Lower leg skin (tissue), 4 donors: ENCODE measurements at regions not wholly inside any gene's neighbourhood (a gene's known extent, or its start where the extent isn't known, plus 50 kb on each side); places are given as distances from the start of the nearest gene placed in this dataset.
"Not testable (repeated sequence)": the region's sequence is repeated elsewhere in the genome, so short reads cannot be mapped to it uniquely, and the experiment has no call there.

Source experiments
- DNase-seq, 2 donors: peaks; one replicate each; pipeline ENCODE4 v3.0.0-alpha.2; 2019; ENCODE audit warnings: low spot score in 2 of 2
- H3K4me3 ChIP-seq: fragments of 200-600 bp; sonication (generic); 2 replicates; pipeline ENCODE4 v1.5.1; 2017; ENCODE audit warnings: mild to moderate bottlenecking, low read depth; ENCODE audit not compliant: poor library complexity, severe bottlenecking
- POLR2A ChIP-seq, 2 donors: fragments of 450-650 bp; IDR thresholded peaks; one replicate each; pipeline ENCODE4 v1.6.1; 2016 to 2017; ENCODE audit warnings: antibody characterized with exemption in 2 of 2, mild to moderate bottlenecking in 1 of 2, moderate library complexity in 1 of 2
- WGBS, 2 donors: methylation state at CpG; one replicate each; pipeline ENCODE4 v1.1.5; 2018; 5-methylcytosine and 5-hydroxymethylcytosine counted together
- intact Hi-C: fragments of 100-400 bp; cut with DNase I; formaldehyde crosslinking; loops from one replicate; pipeline ENCODE4 v1.15.0; 2023; ENCODE audit warnings: low total_unique reads
- TF ChIP-seq, protein P1 (sequence below), 3 donors: fragments of 450-650 bp; IDR thresholded peaks; one replicate each; pipeline ENCODE4 v1.5.1; 2016; ENCODE audit warnings: antibody characterized with exemption in 3 of 3, mild to moderate bottlenecking in 3 of 3, moderate library complexity in 2 of 3

DNA sequence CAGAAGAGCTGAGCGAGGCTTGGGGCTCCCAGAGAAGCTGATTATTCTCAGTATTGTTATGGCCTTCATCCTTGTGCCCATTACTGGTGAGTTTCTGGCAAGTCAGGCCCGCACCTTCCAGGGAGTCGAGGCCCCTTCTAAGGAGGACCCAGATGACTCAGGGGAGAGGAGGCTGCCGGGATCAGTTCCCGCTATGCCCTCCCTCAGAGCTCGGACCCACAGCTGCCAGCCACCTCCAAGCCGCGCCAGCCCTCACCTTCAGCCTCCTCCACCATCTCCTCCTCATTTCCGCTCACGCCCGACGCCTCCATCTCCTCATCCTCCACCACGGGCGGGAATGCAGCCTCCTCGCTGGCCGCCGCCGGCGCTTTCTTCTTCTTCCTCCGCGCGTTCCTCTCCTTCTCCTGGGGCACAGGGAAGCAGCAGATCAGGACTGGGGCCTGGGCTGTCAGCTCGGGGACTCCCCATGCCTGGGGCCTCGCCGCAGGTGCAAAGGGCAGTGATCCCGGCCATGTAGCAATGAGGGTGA, 83.2 kb downstream of the RFLNA start:
- TF ChIP-seq, protein P1, sequence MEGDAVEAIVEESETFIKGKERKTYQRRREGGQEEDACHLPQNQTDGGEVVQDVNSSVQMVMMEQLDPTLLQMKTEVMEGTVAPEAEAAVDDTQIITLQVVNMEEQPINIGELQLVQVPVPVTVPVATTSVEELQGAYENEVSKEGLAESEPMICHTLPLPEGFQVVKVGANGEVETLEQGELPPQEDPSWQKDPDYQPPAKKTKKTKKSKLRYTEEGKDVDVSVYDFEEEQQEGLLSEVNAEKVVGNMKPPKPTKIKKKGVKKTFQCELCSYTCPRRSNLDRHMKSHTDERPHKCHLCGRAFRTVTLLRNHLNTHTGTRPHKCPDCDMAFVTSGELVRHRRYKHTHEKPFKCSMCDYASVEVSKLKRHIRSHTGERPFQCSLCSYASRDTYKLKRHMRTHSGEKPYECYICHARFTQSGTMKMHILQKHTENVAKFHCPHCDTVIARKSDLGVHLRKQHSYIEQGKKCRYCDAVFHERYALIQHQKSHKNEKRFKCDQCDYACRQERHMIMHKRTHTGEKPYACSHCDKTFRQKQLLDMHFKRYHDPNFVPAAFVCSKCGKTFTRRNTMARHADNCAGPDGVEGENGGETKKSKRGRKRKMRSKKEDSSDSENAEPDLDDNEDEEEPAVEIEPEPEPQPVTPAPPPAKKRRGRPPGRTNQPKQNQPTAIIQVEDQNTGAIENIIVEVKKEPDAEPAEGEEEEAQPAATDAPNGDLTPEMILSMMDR (IDR thresholded peaks at IDR 0.05), result no peak
- no peak for TF ChIP-seq POLR2A (IDR thresholded peaks at IDR 0.05)
- H3K4me3 ChIP-seq, result no peak overlapping the region
- no peak for DNase-seq
- intact Hi-C loops, result no loop called here
- 91 to 94% methylated on average over 26 of the region's 26 CpGs for WGBS, 2 donors

DNA sequence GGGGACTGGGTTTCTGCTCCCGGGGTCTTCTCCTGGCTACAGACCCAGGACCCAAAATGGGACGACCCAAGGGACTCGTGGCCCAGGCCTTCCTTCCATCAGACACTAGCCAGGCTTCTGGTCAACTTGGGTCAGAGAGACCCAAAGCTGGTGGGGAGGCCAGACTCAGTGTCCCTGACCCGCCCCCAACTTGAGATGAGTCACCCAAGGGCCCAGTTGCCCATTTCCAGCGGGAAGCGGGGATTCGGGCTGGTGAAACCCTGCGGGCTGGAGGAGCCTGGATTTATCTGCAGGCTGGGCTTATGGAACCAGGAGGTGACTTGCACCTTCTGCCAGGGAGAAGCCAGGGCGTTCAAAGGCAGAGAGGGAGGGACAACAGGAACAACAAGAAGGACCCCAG, 81.5 kb downstream of the RFLNA start:
- intact Hi-C loops, result no loop called here
- DNase-seq, result no peak
- no peak overlapping the region for H3K4me3 ChIP-seq
- no peak for TF ChIP-seq POLR2A (IDR thresholded peaks at IDR 0.05)
- TF ChIP-seq, protein P1 (IDR thresholded peaks at IDR 0.05), result no peak
- WGBS, 2 donors, result 95 to 96% methylated on average over 9 of the region's 9 CpGs

DNA sequence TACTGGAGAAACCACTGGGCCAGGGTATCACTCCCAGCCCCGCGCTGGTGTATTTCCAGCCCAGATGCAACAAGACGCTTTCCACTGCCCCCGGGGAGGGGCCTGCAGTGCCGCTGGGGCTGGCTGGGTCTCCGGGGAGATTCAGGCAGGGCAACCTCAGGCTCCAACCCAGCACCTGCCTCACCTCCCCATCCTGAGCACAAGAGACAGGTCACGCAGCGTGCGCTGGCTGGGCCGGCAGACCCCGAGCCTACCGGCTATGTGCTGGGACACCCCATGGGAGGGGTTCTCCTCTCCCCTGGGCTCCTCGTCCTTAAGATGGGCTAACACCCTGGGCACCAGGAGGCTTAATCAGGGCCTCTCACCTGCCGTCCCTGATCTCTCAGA, 80.9 kb downstream of the RFLNA start:
- WGBS, 2 donors, result 86 to 91% methylated on average over 6 to 14 of the region's 14 CpGs
- intact Hi-C loops, result no loop called here
- no peak for DNase-seq
- no peak overlapping the region for H3K4me3 ChIP-seq
- TF ChIP-seq, protein P1 (IDR thresholded peaks at IDR 0.05), result no peak

DNA sequence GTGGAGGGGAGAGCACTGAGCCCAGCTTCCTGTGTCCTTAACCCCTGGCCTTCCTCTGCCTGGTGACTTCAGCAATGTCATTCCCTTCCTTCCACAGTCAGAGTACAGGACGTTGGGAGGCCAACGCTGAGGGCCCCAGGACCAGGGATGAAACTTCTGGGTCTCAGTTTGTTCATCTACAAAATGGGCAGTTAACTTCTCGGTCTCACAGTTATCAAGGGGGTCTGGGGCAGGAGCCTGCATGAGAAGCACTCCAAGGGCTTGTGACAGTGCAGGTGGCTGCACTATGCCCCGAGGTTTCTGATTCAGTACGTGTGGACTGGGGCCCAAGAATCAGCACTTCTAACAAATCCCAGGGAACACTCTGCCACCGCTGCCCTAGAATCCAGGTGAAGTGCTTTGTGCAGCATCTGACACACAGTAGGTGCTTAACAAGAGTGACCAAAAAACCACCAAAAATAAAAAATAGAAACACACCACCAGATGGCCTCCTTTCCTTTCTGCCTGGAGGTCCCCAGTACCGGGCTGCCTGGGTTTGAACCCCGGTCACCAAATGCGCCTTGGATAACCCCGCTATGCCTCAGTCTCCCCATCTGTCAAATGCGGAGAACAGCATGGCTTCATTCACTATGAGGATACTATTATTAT, 80.4 kb downstream of the RFLNA start:
- no peak overlapping the region for H3K4me3 ChIP-seq
- no peak for DNase-seq
- TF ChIP-seq, protein P1 (IDR thresholded peaks at IDR 0.05), result no peak
- no peak for TF ChIP-seq POLR2A (IDR thresholded peaks at IDR 0.05)
- 91 to 93% methylated on average over 11 of the region's 11 CpGs for WGBS, 2 donors
- intact Hi-C loops, result no loop called here

DNA sequence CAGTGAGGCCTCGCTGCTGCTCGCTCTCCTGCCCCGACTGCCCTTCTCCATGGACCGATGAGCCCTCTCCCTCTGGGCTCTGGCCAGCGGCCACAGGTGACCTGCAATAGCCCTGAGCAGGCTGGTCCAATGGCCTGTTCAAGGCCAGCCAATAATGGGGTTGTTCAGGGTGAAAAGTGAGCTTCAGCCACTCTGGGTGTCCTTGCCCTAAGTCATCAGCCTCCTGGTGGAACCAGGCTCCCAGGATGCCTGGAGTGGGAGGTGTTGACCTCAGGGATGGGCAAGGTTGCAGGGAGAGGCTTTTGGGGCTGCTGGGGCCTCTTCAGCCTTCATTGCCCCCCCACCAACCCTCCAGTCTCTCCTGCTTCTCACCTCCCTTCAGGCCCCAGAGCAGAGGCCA, 79.7 kb downstream of the RFLNA start:
- intact Hi-C loops, result no loop called here
- TF ChIP-seq, protein P1 (IDR thresholded peaks at IDR 0.05), result no peak
- no peak for TF ChIP-seq POLR2A (IDR thresholded peaks at IDR 0.05)
- 93 to 95% methylated on average over 2 to 5 of the region's 5 CpGs for WGBS, 2 donors
- DNase-seq, result no peak
- no peak overlapping the region for H3K4me3 ChIP-seq

DNA sequence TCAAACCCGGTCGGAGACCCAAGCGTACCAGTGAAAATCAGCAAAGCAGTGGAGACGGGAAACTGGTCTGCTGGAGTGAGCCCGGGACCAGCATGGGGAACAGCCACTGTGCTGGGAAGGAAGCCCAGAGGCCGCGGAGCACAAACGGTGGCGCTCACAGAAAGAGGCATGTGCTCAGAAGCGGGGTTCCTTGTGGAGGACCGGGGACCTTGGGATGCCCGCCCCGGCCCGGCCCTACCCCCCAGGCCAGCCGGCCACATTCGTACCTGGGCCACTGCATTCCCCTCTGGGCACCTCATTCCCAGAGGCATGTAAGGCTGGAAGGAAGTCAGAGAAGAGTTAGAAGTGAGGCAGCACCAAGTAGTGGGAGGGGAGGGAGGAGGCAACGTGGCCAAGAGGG, 79.3 kb downstream of the RFLNA start:
- H3K4me3 ChIP-seq, result no peak overlapping the region
- DNase-seq, result no peak
- intact Hi-C loops, result no loop called here
- TF ChIP-seq POLR2A (IDR thresholded peaks at IDR 0.05), result no peak
- TF ChIP-seq, protein P1 (IDR thresholded peaks at IDR 0.05), result no peak
- WGBS, 2 donors, result 90 to 92% methylated on average over 17 of the region's 17 CpGs

DNA sequence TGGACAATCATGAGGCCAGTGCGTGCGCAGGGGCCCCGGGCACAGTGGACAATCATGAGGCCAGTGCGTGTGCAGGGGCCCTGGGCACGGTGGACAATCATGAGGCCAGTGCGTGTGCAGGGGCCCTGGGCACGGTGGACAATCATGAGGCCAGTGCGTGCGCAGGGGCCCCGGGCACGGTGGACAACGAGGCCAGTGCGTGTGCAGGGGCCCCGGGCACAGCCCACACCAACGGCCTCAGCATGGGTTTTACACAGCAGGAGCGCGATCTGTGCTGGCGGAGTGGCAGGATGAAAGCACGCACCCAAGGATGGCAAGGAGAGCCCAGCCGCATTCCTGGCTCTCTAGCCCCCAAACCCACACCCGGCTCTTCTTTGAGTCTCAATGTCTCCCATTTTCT, 78.8 kb downstream of the RFLNA start:
- intact Hi-C loops, DNase-seq, H3K4me3 ChIP-seq: not testable (repeated sequence)
- 91 to 93% methylated on average over 14 to 17 of the region's 21 CpGs for WGBS, 2 donors
